ENCODE measurements at regions not wholly inside any gene's neighbourhood (a gene's known extent, or its start where the extent isn't known, plus 50 kb on each side); places are given as distances from the start of the nearest gene placed in this dataset.

DNA sequence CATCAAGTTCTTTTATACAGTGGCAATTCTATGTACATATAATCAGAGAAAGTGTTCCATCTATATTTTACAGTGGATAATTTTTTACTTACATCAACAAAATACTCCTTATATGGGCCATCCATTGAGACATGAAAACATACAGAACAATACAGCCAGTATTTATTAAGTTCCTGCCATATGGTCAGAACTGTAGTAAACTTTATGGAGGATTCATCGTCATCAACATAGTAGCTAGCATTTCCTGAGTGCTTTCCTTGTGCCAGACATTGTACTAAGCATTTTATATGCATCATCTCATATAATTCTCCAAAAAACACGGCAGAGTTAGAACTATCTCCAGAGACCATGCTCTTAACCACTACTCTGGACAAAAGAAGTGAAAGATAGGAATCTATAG is 170.1 kb downstream of the CEP135 start (continued):
- TF ChIP-seq, protein P1, sequence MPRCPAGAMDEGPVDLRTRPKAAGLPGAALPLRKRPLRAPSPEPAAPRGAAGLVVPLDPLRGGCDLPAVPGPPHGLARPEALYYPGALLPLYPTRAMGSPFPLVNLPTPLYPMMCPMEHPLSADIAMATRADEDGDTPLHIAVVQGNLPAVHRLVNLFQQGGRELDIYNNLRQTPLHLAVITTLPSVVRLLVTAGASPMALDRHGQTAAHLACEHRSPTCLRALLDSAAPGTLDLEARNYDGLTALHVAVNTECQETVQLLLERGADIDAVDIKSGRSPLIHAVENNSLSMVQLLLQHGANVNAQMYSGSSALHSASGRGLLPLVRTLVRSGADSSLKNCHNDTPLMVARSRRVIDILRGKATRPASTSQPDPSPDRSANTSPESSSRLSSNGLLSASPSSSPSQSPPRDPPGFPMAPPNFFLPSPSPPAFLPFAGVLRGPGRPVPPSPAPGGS (IDR thresholded peaks at IDR 0.05) = no peak
- TF ChIP-seq GATA3 (IDR thresholded peaks at IDR 0.05; ENCODE audit: borderline replicate concordance) = no peak
- no peak for TF ChIP-seq MAFK (IDR thresholded peaks at IDR 0.05; ENCODE audit: partially characterized antibody)
- no peak for TF ChIP-seq JUNB (IDR thresholded peaks at IDR 0.05)
- TF ChIP-seq NR3C1 (IDR thresholded peaks at IDR 0.05) = no peak

GRCh38 chr4:56118055-56118454 is 169.3 kb downstream of the CEP135 start:
- no peak for TF ChIP-seq MAZ (IDR thresholded peaks at IDR 0.05; ENCODE audit: borderline replicate concordance, low read depth, low read length)
- no peak for TF ChIP-seq RCOR1 (IDR thresholded peaks at IDR 0.05; ENCODE audit: low read depth, low read length)
- TF ChIP-seq, protein P2, sequence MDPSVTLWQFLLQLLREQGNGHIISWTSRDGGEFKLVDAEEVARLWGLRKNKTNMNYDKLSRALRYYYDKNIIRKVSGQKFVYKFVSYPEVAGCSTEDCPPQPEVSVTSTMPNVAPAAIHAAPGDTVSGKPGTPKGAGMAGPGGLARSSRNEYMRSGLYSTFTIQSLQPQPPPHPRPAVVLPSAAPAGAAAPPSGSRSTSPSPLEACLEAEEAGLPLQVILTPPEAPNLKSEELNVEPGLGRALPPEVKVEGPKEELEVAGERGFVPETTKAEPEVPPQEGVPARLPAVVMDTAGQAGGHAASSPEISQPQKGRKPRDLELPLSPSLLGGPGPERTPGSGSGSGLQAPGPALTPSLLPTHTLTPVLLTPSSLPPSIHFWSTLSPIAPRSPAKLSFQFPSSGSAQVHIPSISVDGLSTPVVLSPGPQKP (IDR thresholded peaks at IDR 0.05; ENCODE audit: low read depth, low read length) = no peak
- no peak for TF ChIP-seq HOXA7 (CRISPR knock-in tag; IDR thresholded peaks at IDR 0.05)
- no peak for TF ChIP-seq NPAS2 (CRISPR knock-in tag; IDR thresholded peaks at IDR 0.05; ENCODE audit: borderline replicate concordance)
- no peak for TF ChIP-seq ATOH8 (CRISPR knock-in tag; IDR thresholded peaks at IDR 0.05; ENCODE audit: low read depth)
- Histone ChIP-seq H3K27ac (no peak overlapping the region), H3K4me3 (no peak overlapping the region), H3K4me1 (no peaks in the 10 kb centered on the region), H3K4me2 (no peak overlapping the region), H3K9me3 (no peaks in the 10 kb centered on the region)
- CTCF ChIA-PET = no interaction called here
- no peak for ATAC-seq
- POLR2A ChIA-PET = no interaction called here
- 58% methylated on average over 5 of the region's 5 CpGs for WGBS (ENCODE audit: missing lambda C conversion rate)
- DNase-seq (ENCODE audit: low read depth in 1 of 2, low spot score in 1 of 2) = no peak
- no peak for FAIRE-seq

- Histone ChIP-seq H3K9me3 (no peaks in the 10 kb centered on the region), H3K4me2 (no peak overlapping the region), H3K4me3 (no peak overlapping the region), H3K27ac (no peak overlapping the region), H3K4me1 (no peaks in the 10 kb centered on the region)
- FAIRE-seq = no peak
- 32% methylated on average over 2 of the region's 2 CpGs for WGBS (ENCODE audit: missing lambda C conversion rate)
- no peak for ATAC-seq
- no peak for DNase-seq (ENCODE audit: low read depth in 1 of 2, low spot score in 1 of 2)
- ChIA-PET POLR2A (no interaction called here), CTCF (no interaction called here)
- TF ChIP-seq MAFK (IDR thresholded peaks at IDR 0.05; ENCODE audit: partially characterized antibody) (no peak), CHD4 (IDR thresholded peaks at IDR 0.05; ENCODE audit: borderline replicate concordance) (no peak), MAX (IDR thresholded peaks at IDR 0.05) (no peak), ATOH8 (CRISPR knock-in tag; IDR thresholded peaks at IDR 0.05; ENCODE audit: low read depth) (no peak), RARB (CRISPR knock-in tag; IDR thresholded peaks at IDR 0.05) (no peak), PHF8 (IDR thresholded peaks at IDR 0.05; ENCODE audit: borderline replicate concordance, low read depth) (no peak), HEYL (CRISPR knock-in tag; IDR thresholded peaks at IDR 0.05) (no peak), KDM5A (IDR thresholded peaks at IDR 0.05) (no peak), NFE2L2 (conservative IDR thresholded peaks at IDR 0.05; ENCODE audit: low read length) (no peak), HOXA7 (CRISPR knock-in tag; IDR thresholded peaks at IDR 0.05) (no peak), POLR2A (IDR thresholded peaks at IDR 0.05; ENCODE audit: low read length) (no peak), FOXS1 (CRISPR knock-in tag; IDR thresholded peaks at IDR 0.05) (no peak), MYC (IDR thresholded peaks at IDR 0.05; ENCODE audit: borderline replicate concordance, low read length) (no peak), KDM1A (IDR thresholded peaks at IDR 0.05; ENCODE audit: low read depth) (no peak)
- TF ChIP-seq, protein P3, sequence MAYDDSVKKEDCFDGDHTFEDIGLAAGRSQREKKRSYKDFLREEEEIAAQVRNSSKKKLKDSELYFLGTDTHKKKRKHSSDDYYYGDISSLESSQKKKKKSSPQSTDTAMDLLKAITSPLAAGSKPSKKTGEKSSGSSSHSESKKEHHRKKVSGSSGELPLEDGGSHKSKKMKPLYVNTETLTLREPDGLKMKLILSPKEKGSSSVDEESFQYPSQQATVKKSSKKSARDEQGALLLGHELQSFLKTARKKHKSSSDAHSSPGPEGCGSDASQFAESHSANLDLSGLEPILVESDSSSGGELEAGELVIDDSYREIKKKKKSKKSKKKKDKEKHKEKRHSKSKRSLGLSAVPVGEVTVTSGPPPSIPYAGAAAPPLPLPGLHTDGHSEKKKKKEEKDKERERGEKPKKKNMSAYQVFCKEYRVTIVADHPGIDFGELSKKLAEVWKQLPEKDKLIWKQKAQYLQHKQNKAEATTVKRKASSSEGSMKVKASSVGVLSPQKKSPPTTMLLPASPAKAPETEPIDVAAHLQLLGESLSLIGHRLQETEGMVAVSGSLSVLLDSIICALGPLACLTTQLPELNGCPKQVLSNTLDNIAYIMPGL (CRISPR knock-in tag; IDR thresholded peaks at IDR 0.05; ENCODE audit: borderline replicate concordance) = no peak
- TF ChIP-seq, protein P1 (IDR thresholded peaks at IDR 0.05) = no peak
- TF ChIP-seq, protein P2 (IDR thresholded peaks at IDR 0.05; ENCODE audit: low read depth, low read length) = no peak
Measured at GRCh38 chr4:56115898-56116297, 167.2 kb downstream of the CEP135 start.

Data from A549 (cell line).